ENCODE measurements at regions not wholly inside any gene's neighbourhood (a gene's known extent, or its start where the extent isn't known, plus 50 kb on each side); places are given as distances from the start of the nearest gene placed in this dataset.

GRCh38 chr15:95742256-95742655, 588.2 kb upstream of the NR2F2 start:
- TF ChIP-seq, protein P1, sequence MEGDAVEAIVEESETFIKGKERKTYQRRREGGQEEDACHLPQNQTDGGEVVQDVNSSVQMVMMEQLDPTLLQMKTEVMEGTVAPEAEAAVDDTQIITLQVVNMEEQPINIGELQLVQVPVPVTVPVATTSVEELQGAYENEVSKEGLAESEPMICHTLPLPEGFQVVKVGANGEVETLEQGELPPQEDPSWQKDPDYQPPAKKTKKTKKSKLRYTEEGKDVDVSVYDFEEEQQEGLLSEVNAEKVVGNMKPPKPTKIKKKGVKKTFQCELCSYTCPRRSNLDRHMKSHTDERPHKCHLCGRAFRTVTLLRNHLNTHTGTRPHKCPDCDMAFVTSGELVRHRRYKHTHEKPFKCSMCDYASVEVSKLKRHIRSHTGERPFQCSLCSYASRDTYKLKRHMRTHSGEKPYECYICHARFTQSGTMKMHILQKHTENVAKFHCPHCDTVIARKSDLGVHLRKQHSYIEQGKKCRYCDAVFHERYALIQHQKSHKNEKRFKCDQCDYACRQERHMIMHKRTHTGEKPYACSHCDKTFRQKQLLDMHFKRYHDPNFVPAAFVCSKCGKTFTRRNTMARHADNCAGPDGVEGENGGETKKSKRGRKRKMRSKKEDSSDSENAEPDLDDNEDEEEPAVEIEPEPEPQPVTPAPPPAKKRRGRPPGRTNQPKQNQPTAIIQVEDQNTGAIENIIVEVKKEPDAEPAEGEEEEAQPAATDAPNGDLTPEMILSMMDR (IDR thresholded peaks at IDR 0.05), result no peak
- TF ChIP-seq POLR2A (IDR thresholded peaks at IDR 0.05), result no peak

All from body of pancreas (tissue), 4 donors.